Choroid plexus epithelial cell (primary cell): ENCODE measurements at regions not wholly inside any gene's neighbourhood (a gene's known extent, or its start where the extent isn't known, plus 50 kb on each side); places are given as distances from the start of the nearest gene placed in this dataset.

Experiments used
- DNase-seq: peaks from one replicate; pipeline ENCODE4 v3.0.0-alpha.2; 2010; ENCODE audit warnings: low read depth
- H3K4me3 ChIP-seq: 2 replicates; pipeline ENCODE4 v1.5.1; 2011; ENCODE audit warnings: low read depth, mild to moderate bottlenecking, control low read depth, low read length, moderate library complexity
- TF ChIP-seq, protein P1 (sequence below): conservative IDR thresholded peaks from 2 replicates; pipeline ENCODE4 v1.5.1; 2011; ENCODE audit warnings: low read depth, mild to moderate bottlenecking, control low read depth, inconsistent platforms, low read length, moderate library complexity

DNA sequence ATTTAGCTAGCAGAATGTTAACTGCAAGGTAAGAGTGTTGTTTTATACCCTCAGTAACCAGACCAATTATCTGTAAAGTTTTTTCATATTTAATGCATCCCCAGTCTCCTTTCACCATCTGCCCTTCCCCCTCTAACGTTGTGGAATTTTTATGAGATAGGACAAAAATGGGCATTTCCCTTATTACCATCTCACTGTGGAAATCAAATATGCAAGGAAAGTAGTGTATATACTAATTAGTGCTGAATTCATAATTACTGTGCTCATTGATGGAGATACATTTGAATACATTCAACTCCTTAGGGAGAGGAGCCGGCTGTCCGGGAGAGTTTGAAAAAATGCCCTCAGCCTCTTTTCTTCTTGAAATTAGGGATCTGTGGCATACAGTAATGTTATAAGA lies 423.4 kb upstream of the MGMT start:
- H3K4me3 ChIP-seq = no peak overlapping the region
- TF ChIP-seq, protein P1, sequence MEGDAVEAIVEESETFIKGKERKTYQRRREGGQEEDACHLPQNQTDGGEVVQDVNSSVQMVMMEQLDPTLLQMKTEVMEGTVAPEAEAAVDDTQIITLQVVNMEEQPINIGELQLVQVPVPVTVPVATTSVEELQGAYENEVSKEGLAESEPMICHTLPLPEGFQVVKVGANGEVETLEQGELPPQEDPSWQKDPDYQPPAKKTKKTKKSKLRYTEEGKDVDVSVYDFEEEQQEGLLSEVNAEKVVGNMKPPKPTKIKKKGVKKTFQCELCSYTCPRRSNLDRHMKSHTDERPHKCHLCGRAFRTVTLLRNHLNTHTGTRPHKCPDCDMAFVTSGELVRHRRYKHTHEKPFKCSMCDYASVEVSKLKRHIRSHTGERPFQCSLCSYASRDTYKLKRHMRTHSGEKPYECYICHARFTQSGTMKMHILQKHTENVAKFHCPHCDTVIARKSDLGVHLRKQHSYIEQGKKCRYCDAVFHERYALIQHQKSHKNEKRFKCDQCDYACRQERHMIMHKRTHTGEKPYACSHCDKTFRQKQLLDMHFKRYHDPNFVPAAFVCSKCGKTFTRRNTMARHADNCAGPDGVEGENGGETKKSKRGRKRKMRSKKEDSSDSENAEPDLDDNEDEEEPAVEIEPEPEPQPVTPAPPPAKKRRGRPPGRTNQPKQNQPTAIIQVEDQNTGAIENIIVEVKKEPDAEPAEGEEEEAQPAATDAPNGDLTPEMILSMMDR = no peak
- DNase-seq = no peak

GRCh38 chr10:129045599-129045998 lies 421.4 kb upstream of the MGMT start:
- TF ChIP-seq, protein P1 = no peak
- no peak overlapping the region for H3K4me3 ChIP-seq
- no peak for DNase-seq

DNA sequence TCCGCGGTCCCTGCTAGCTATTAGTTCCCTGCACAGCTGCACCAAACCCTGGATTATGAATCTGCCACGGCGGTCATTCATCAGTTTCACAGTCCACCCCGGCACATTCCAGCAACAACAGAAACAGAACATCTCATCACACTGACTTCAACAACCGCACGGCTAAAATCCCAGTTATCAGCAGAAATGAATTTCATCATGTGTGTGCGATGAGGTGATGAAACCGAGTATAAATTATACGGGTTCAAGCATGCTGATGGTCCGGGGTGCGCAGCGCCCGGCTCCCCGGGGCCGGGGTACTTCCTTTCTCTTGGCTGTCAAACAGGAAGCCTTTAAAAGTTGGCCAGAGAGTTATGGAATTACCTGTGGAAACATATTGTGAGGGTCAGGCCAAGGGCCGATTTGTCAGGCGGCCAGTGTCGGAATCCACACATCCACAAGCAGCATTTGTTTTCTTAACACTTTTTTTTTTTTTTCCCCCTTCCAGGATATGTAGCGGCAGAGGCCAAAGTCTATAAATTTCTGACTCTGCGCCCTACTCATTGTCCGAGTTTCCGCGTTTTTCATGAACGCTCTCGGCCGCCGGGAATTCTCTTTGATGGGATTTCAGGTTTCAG lies 420.9 kb upstream of the MGMT start:
- no peak overlapping the region for H3K4me3 ChIP-seq
- DNase-seq = no peak
- TF ChIP-seq, protein P1 = no peak

DNA sequence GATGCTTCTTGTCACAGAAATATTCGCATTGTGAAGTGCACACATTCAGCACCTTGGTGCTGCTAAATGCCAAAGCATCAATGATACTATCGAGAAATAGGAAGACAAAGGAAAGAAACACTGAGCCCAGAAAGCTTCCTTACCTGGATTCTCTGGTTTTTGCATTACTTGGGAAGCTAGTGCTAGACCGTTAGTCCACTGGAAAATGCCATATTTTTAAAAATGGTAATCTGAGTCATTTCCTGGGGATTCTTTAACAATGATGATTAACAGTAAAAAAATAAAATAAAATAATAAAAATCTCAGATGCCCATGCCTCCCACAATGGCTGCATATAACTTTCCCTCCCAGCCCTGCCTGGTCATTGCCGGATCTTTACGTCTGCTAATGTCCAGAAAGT lies 420.1 kb upstream of the MGMT start:
- DNase-seq = no peak
- TF ChIP-seq, protein P1 = no peak
- no peak overlapping the region for H3K4me3 ChIP-seq

- TF ChIP-seq, protein P1 = no peak
- DNase-seq = no peak
- no peak overlapping the region for H3K4me3 ChIP-seq
Observed at GRCh38 chr10:129047600-129047999, 419.4 kb upstream of the MGMT start.

DNA sequence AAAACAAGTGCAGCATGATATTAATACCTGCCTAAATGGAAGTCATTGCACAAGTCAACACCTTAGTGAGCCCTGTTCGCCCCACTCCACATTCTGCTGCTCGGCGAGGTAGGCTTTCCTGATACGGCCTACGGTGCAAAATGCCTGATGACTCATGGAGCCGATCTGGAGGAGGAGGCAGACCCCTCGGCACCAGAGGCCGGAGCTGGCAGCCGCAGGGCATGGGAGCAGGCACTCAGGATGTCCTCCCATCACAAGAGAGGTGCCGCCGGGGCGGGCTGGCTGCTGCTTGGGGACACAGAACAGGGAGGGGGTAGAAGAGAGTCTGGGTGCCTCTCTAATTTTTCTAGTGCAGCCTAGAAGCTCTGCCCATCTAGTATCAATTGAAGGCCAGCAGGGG lies 418.5 kb upstream of the MGMT start:
- DNase-seq = no peak
- TF ChIP-seq, protein P1 = no peak
- H3K4me3 ChIP-seq = no peak overlapping the region

DNA sequence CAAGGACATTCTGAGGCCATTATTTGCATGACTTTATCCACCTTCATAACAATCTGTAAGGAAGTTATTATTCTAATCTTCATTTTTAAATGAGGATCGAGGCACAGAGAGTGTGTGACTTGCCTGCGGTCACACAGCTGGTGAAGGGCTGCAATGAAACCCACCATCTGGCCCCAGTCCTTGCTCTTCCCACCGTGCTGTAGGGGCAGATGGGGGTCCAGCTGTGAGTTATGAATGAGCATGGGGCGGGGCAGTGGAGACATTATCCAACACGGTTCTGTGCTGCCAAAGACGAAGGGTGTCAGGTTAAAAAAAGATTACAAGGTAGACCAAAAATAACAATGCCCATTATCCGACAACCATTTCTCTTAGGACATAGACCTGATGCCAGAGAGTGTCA lies 417.5 kb upstream of the MGMT start:
- H3K4me3 ChIP-seq = no peak overlapping the region
- DNase-seq = no peak
- TF ChIP-seq, protein P1 = no peak
